ENCODE measurements at regions not wholly inside any gene's neighbourhood (a gene's known extent, or its start where the extent isn't known, plus 50 kb on each side); places are given as distances from the start of the nearest gene placed in this dataset.

DNA sequence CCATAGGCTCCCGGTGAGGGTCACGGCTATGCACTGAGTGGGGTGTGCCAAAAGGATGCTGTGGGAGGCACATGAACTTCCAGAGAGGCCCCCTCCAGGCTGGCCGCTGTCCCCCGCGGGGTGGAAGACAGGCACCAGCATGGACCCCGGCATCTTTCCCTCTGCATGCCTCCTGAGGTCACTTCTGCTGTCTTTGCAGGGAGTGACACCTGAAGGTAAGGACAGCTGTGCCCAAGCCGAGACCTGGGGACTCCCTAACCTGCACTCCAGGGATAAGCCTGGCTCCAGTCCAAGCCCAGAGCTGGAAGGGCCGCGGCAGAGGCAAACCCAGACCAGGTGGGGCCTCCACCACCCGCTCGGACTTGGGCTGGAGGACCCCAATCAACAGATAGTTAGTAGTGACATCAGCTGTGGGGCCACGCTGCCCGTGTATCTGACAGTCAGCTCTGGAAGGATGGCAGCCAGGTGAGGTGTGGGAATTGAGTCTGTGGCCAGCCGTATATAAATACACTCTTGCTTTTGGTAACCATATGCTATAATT, 340.7 kb upstream of the MKI67 start:
- in situ Hi-C loops (cut with MboI; ENCODE audit: low sequenced_read_pairs, unreplicated experiment), result no loop called here
- no peak for DNase-seq (ENCODE audit: low spot score)
- TF ChIP-seq, protein P1, sequence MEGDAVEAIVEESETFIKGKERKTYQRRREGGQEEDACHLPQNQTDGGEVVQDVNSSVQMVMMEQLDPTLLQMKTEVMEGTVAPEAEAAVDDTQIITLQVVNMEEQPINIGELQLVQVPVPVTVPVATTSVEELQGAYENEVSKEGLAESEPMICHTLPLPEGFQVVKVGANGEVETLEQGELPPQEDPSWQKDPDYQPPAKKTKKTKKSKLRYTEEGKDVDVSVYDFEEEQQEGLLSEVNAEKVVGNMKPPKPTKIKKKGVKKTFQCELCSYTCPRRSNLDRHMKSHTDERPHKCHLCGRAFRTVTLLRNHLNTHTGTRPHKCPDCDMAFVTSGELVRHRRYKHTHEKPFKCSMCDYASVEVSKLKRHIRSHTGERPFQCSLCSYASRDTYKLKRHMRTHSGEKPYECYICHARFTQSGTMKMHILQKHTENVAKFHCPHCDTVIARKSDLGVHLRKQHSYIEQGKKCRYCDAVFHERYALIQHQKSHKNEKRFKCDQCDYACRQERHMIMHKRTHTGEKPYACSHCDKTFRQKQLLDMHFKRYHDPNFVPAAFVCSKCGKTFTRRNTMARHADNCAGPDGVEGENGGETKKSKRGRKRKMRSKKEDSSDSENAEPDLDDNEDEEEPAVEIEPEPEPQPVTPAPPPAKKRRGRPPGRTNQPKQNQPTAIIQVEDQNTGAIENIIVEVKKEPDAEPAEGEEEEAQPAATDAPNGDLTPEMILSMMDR (IDR thresholded peaks at IDR 0.05; ENCODE audit: borderline replicate concordance, control extremely low read depth, extremely low read depth, insufficient read depth, missing control alignments), result no peak

DNA sequence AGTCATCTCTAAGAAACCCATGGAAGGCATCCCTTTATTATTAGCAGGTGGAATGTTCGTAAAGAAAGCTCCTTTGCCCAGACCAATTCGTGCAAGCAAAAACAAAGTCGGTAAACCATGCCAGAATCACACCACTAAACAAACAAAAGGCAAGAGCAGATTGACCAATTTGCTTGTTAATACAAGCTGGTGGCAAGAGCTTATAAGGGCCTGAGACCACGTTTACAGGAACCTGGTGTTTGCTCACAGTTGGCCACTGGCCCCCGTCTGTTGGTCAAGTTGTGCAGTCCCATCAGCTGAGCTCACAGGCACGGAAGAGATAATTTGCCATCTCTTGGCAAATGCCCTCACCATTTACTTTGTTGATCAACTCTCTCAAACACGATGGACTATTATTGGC, 342.2 kb upstream of the MKI67 start:
- DNase-seq (ENCODE audit: low spot score), result no peak
- in situ Hi-C loops (cut with MboI; ENCODE audit: low sequenced_read_pairs, unreplicated experiment), result no loop called here
- TF ChIP-seq, protein P1 (IDR thresholded peaks at IDR 0.05; ENCODE audit: borderline replicate concordance, control extremely low read depth, extremely low read depth, insufficient read depth, missing control alignments), result no peak

DNA sequence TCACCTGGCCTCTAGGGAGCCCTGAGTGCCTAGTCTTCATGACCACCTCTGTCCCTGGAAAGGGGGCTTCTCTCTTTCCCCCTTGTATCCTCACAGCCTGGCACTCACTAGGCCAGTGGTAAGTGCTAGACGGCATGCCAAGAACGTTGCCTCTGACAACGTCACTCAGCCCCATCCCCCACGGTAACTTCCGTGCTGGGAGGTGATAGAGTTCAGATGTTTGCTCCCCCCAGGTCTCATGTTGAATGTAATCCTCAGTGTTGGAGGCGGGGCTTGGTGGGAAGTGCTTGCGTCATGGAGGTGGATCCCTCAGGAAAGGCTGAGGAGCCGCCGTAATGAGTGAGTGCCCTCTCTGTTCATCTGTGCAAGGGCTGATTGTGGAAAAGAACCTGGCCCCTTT, 343.3 kb upstream of the MKI67 start:
- in situ Hi-C loops (cut with MboI; ENCODE audit: low sequenced_read_pairs, unreplicated experiment), result no loop called here
- DNase-seq (ENCODE audit: low spot score), result no peak
- TF ChIP-seq, protein P1 (IDR thresholded peaks at IDR 0.05; ENCODE audit: borderline replicate concordance, control extremely low read depth, extremely low read depth, insufficient read depth, missing control alignments), result no peak

DNA sequence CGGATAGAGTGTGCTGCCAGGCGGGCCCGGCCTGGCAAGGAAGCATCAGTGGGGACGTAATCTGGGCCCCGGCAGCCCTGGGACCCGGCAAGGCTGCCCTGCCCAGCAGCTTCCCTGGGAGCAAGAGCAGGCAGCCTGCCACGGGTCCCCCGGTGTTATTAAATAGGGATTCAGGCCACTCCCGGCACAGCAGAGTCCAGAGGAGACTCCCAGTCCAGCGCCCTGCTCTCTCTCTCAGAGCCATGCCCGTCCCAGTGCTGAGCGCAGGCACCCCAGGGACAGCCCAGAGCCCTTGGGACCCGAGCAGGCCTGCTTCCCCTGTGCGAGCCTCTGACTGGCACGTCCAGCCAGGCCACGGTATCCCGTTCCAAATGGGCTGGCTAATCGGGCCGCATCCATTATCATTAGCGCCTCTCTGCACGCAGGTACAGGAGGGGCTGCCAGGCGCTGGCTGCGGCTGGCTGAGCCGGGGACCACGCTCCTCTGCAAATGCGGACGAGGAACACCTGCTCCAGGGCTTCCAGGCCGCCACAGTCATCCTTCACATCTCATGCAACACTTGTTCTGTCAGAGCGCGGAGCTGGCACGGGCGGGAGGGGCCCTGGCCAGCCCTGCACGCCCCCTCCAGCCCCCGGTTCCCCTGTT, 344.2 kb upstream of the MKI67 start:
- in situ Hi-C loops (cut with MboI; ENCODE audit: low sequenced_read_pairs, unreplicated experiment), result no loop called here
- TF ChIP-seq, protein P1 (IDR thresholded peaks at IDR 0.05; ENCODE audit: borderline replicate concordance, control extremely low read depth, extremely low read depth, insufficient read depth, missing control alignments), result no peak
- DNase-seq (ENCODE audit: low spot score), result no peak

DNA sequence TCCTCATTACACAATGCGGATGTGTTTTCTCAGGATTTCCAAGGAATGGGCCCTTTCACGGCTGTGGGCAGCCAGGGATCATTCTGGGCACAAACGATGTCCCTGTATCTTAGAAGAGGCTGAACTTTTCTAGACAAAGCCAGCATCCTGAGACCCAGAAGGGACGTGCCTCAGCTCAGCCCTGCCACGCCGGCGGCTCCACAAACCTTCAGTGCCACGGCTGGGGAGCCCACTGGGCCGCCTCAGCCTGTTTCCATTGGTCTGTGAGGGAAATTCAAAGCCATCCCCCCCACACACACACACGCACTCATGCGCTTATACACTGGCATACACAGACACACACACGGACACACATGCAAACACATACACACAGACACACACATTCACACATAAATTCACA, 344.9 kb upstream of the MKI67 start:
- no peak for DNase-seq (ENCODE audit: low spot score)
- TF ChIP-seq, protein P1 (IDR thresholded peaks at IDR 0.05; ENCODE audit: borderline replicate concordance, control extremely low read depth, extremely low read depth, insufficient read depth, missing control alignments), result no peak
- in situ Hi-C loops (cut with MboI; ENCODE audit: low sequenced_read_pairs, unreplicated experiment), result no loop called here

DNA sequence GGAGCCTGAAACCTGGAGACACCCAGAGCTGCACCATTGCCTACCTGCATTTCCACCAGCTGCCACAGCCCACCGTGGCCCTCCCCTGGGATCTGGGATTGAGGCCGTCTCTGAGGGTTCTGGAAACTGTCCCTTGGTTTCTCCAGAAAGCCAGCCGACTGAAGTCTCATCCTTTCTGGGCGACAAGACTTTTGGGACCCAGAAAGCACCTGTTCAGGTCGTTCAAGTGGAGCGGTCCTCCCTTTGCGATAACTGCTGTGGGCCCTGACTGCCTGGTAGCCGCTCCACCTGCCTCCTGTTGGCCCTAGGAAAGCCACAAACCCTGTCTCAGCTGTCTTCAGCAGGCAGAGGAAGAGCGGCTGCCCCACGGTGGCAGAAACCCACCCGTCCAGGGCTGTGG, 346.0 kb upstream of the MKI67 start:
- DNase-seq (ENCODE audit: low spot score), result no peak
- TF ChIP-seq, protein P1 (IDR thresholded peaks at IDR 0.05; ENCODE audit: borderline replicate concordance, control extremely low read depth, extremely low read depth, insufficient read depth, missing control alignments), result no peak
- in situ Hi-C loops (cut with MboI; ENCODE audit: low sequenced_read_pairs, unreplicated experiment), result no loop called here
